NCI-H69 (cell line): ENCODE measurements at regions not wholly inside any gene's neighbourhood (a gene's known extent, or its start where the extent isn't known, plus 50 kb on each side); places are given as distances from the start of the nearest gene placed in this dataset.
"Not testable (repeated sequence)": the region's sequence is repeated elsewhere in the genome, so short reads cannot be mapped to it uniquely, and the experiment has no call there.

Experiments
- DNase-seq: peaks from one replicate; lab custom pipeline; 2025; lab: John Stamatoyannopoulos, UW

- DNase-seq, result no peak
Measured at GRCh38 chr10:9222917-9223316, 1168.4 kb downstream of the GATA3 start.

- DNase-seq, result no peak
Measured at GRCh38 chr10:9227679-9228365, 1173.3 kb downstream of the GATA3 start.

- no peak for DNase-seq
Measured at GRCh38 chr10:9228771-9229170, 1174.3 kb downstream of the GATA3 start.

GRCh38 chr10:9229702-9230244 lies 1175.3 kb downstream of the GATA3 start:
- no peak for DNase-seq

GRCh38 chr10:9230625-9231024 lies 1176.1 kb downstream of the GATA3 start:
- no peak for DNase-seq

GRCh38 chr10:9234191-9234590 lies 1179.7 kb downstream of the GATA3 start:
- DNase-seq, result no peak

GRCh38 chr10:9238041-9238440 lies 1183.6 kb downstream of the GATA3 start:
- DNase-seq, result no peak

GRCh38 chr10:9239298-9239697 lies 1184.8 kb downstream of the GATA3 start:
- no peak for DNase-seq

GRCh38 chr10:9243941-9244411 lies 1189.5 kb downstream of the GATA3 start:
- no peak for DNase-seq

GRCh38 chr10:9244864-9245263 lies 1190.4 kb downstream of the GATA3 start:
- no peak for DNase-seq

GRCh38 chr10:9253121-9253520 lies 1198.6 kb downstream of the GATA3 start:
- no peak for DNase-seq

GRCh38 chr10:9254353-9254752 lies 1199.9 kb downstream of the GATA3 start:
- no peak for DNase-seq

- no peak for DNase-seq
Measured at GRCh38 chr10:9260690-9261089, 1206.2 kb downstream of the GATA3 start.

- DNase-seq, result no peak
Measured at GRCh38 chr10:9262770-9263169, 1208.3 kb downstream of the GATA3 start.

GRCh38 chr10:9268176-9268575 lies 1213.7 kb downstream of the GATA3 start:
- no peak for DNase-seq

GRCh38 chr10:9273126-9273833 lies 1218.8 kb downstream of the GATA3 start:
- not testable (repeated sequence) for DNase-seq

- no peak for DNase-seq
Measured at GRCh38 chr10:9274206-9274755, 1219.8 kb downstream of the GATA3 start.

- no peak for DNase-seq
Measured at GRCh38 chr10:9275861-9276260, 1221.4 kb downstream of the GATA3 start.

GRCh38 chr10:9285690-9286089 lies 1231.2 kb downstream of the GATA3 start:
- no peak for DNase-seq

GRCh38 chr10:9289811-9290210 lies 1235.3 kb downstream of the GATA3 start:
- DNase-seq, result no peak

- DNase-seq, result no peak
Measured at GRCh38 chr10:9291081-9291480, 1236.6 kb downstream of the GATA3 start.

GRCh38 chr10:9294132-9294663 lies 1239.7 kb downstream of the GATA3 start:
- no peak for DNase-seq

GRCh38 chr10:9294865-9295264 lies 1240.4 kb downstream of the GATA3 start:
- no peak for DNase-seq
